GM12878 (cell line): ENCODE measurements at regions not wholly inside any gene's neighbourhood (a gene's known extent, or its start where the extent isn't known, plus 50 kb on each side); places are given as distances from the start of the nearest gene placed in this dataset.

Experiments
- ATAC-seq: fragments of 200-7000 bp; cut with Tn5 transposase; 3 replicates; pipeline ENCODE4 v1.9.1; 2020; ENCODE audit warnings: mild to moderate bottlenecking, moderate library complexity
- BruUV-seq: library from RNA; stranded (reverse); fragments of 400-500 nt; replicated peaks from 2 replicates; lab custom pipeline; 2021; lab: Mats Ljungman, UMichigan
- CTCF ChIA-PET: fragments of 300-600 bp; sonication (Branson Sonifier 250); formaldehyde crosslinking; extraction: SDS; loops from one replicate; lab custom pipeline; 2021; ENCODE audit warnings: inconsistent platforms; lab: Yijun Ruan, JAX
- POLR2A ChIA-PET: fragments of 350-600 bp; formaldehyde crosslinking; extraction: SDS; loops from one replicate; lab custom pipeline; 2021; ENCODE audit warnings: inconsistent platforms; lab: Charles Lee
- RAD21 ChIA-PET: fragments of 300-600 bp; sonication (Branson Sonifier 250); formaldehyde crosslinking; loops from one replicate; lab custom pipeline; 2023; ENCODE audit warnings: antibody characterized with exemption; ENCODE audit not compliant: unreplicated experiment; lab: Charles Lee
- SMC1A ChIA-PET: fragments of 300-600 bp; sonication (Branson Sonifier 250); formaldehyde crosslinking; loops from one replicate; lab custom pipeline; 2023; ENCODE audit not compliant: unreplicated experiment, uncharacterized antibody; lab: Charles Lee
- DNase-seq: peaks from one replicate; pipeline ENCODE4 v3.0.0-alpha.2; 2011; ENCODE audit warnings: low read depth, low spot score
- FAIRE-seq: peaks from 3 replicates; lab custom pipeline; 2011; peaks lifted over from hg19 to GRCh38; lab: Jason Lieb, UNC
- H2AFZ ChIP-seq: 2 replicates; pipeline ENCODE4 v1.6.0; 2011; ENCODE audit warnings: low read depth, low read length, control low read depth; ENCODE audit not compliant: control insufficient read depth
- H3K27ac ChIP-seq: 2 replicates; pipeline ENCODE4 v1.5.1; 2011; ENCODE audit warnings: control low read depth; ENCODE audit not compliant: control insufficient read depth, insufficient read depth
- H3K27me3 ChIP-seq, 2 experiments: replicated peaks in 1 of 2; 2 replicates each; pipeline versions ENCODE4 v1.6.0 to v1.6.1; 2011; ENCODE audit warnings: low read length in 1 of 2; ENCODE audit not compliant: control insufficient read depth in 2 of 2, insufficient read depth in 2 of 2
- H3K36me3 ChIP-seq, 2 experiments: 2 replicates each; pipeline ENCODE4 v1.5.1; 2011; ENCODE audit warnings: low read length in 1 of 2; ENCODE audit not compliant: control insufficient read depth in 2 of 2, insufficient read depth in 2 of 2
- H3K4me1 ChIP-seq: 2 replicates; pipeline ENCODE4 v1.6.1; 2011; ENCODE audit warnings: mild to moderate bottlenecking, low read length, moderate library complexity, mixed read lengths; ENCODE audit not compliant: control insufficient read depth, insufficient read depth
- H3K4me2 ChIP-seq: 2 replicates; pipeline ENCODE4 v1.6.0; 2011; ENCODE audit warnings: control low read depth; ENCODE audit not compliant: control insufficient read depth, insufficient read depth
- H3K4me3 ChIP-seq: fragments of 200-600 bp; sonication (generic); 2 replicates; pipeline ENCODE4 v1.5.1; 2016
- H3K79me2 ChIP-seq: 2 replicates; pipeline ENCODE4 v1.6.0; 2011; ENCODE audit warnings: low read length; ENCODE audit not compliant: control insufficient read depth, insufficient read depth
- H3K9ac ChIP-seq: 2 replicates; pipeline ENCODE4 v1.8.0; 2011; ENCODE audit warnings: low read length, control low read depth, mixed read lengths; ENCODE audit not compliant: control insufficient read depth, insufficient read depth
- H3K9me3 ChIP-seq: replicated peaks from 3 replicates; pipeline ENCODE4 v1.5.1; 2011; ENCODE audit warnings: mild to moderate bottlenecking, low read length; ENCODE audit not compliant: control insufficient read depth, insufficient read depth
- H4K20me1 ChIP-seq: 2 replicates; pipeline ENCODE4 v1.6.0; 2011; ENCODE audit not compliant: control insufficient read depth, insufficient read depth
- BHLHE40 ChIP-seq, 2 experiments: fragments of 450-650 bp in 1 of 2; IDR thresholded peaks; 2 replicates each; pipeline ENCODE4 v1.6.1; 2011 to 2017; ENCODE audit warnings: low read depth in 2 of 2, borderline replicate concordance in 1 of 2, improper control_type of control experiment in 1 of 2, low read length in 1 of 2, mild to moderate bottlenecking in 1 of 2
- ETV6 ChIP-seq, 2 experiments: fragments of 450-650 bp in 1 of 2; IDR thresholded peaks in 1 of 2; conservative IDR thresholded peaks in 1 of 2; 2 replicates each; pipeline ENCODE4 v1.6.1; 2014; ENCODE audit warnings: antibody characterized with exemption in 1 of 2, borderline replicate concordance in 1 of 2, low read depth in 1 of 2, mild to moderate bottlenecking in 1 of 2, moderate library complexity in 1 of 2
- GABPA ChIP-seq: IDR thresholded peaks from 2 replicates; pipeline ENCODE4 v1.6.1; 2014; ENCODE audit warnings: antibody characterized with exemption, low read depth, mild to moderate bottlenecking, inconsistent platforms
- HDAC2 ChIP-seq: fragments of 200-600 bp; sonication (generic); IDR thresholded peaks from 2 replicates; pipeline ENCODE4 v1.6.1; 2017
- KDM1A ChIP-seq: fragments of 200-600 bp; sonication (generic); IDR thresholded peaks from 2 replicates; pipeline ENCODE4 v1.6.1; 2016; ENCODE audit warnings: borderline replicate concordance
- KLF5 ChIP-seq: fragments of 450-650 bp; IDR thresholded peaks from 2 replicates; pipeline ENCODE4 v1.6.1; 2014; ENCODE audit warnings: mild to moderate bottlenecking; ENCODE audit not compliant: partially characterized antibody
- MXI1 ChIP-seq: fragments of 150-350 bp; IDR thresholded peaks from 2 replicates; pipeline ENCODE4 v1.6.1; 2011; ENCODE audit warnings: low read depth, mild to moderate bottlenecking, inconsistent platforms, low read length, improper control_type of control experiment
- NFIC ChIP-seq: IDR thresholded peaks from 2 replicates; pipeline ENCODE4 v1.6.1; 2012; ENCODE audit warnings: low read depth, mild to moderate bottlenecking, inconsistent platforms, low read length, moderate library complexity
- NR2C2 ChIP-seq: IDR thresholded peaks from 2 replicates; pipeline ENCODE4 v1.6.1; 2011; ENCODE audit warnings: borderline replicate concordance, low read depth; ENCODE audit not compliant: control insufficient read depth, insufficient read length
- RAD51 ChIP-seq: fragments of 450-650 bp; IDR thresholded peaks from 2 replicates; pipeline ENCODE4 v1.6.1; 2016; ENCODE audit warnings: moderate library complexity, mild to moderate bottlenecking, inconsistent platforms
- RCOR1 ChIP-seq: conservative IDR thresholded peaks from 2 replicates; pipeline ENCODE4 v1.6.1; 2012; ENCODE audit warnings: low read depth, low read length, improper control_type of control experiment
- SRF ChIP-seq, 2 experiments: IDR thresholded peaks; 2 replicates each; pipeline ENCODE4 v1.6.1; 2011; ENCODE audit warnings: low read depth in 2 of 2, low read length in 2 of 2, mild to moderate bottlenecking in 1 of 2, moderate library complexity in 1 of 2
- WGBS: methylation state at CpG from one replicate; pipeline ENCODE4 v1.1.6; 2016; ENCODE audit warnings: low lambda C conversion rate; ENCODE audit not compliant: insufficient replicate concordance, insufficient coverage; ENCODE audit errors: missing lambda C conversion rate; 5-methylcytosine and 5-hydroxymethylcytosine counted together
- in situ Hi-C: fragments of 300-500 bp; cut with MboI; formaldehyde crosslinking; loops from 9 replicates; pipeline ENCODE4 v1.14.3; 2018; ENCODE audit warnings: mixed read lengths
- intact Hi-C: fragments of 100-400 bp; cut with micrococcal nuclease; formaldehyde crosslinking; loops from one replicate; pipeline ENCODE4 v1.14.2; 2022; ENCODE audit not compliant: unreplicated experiment
- TF ChIP-seq, protein P1 (sequence below): fragments of 450-650 bp; IDR thresholded peaks from 2 replicates; pipeline ENCODE4 v1.6.1; 2017; ENCODE audit warnings: antibody characterized with exemption, mild to moderate bottlenecking, moderate library complexity
- TF ChIP-seq, protein P2 (sequence below): fragments of 450-650 bp; IDR thresholded peaks from 2 replicates; pipeline ENCODE4 v1.6.1; 2017; ENCODE audit warnings: mild to moderate bottlenecking, moderate library complexity

DNA sequence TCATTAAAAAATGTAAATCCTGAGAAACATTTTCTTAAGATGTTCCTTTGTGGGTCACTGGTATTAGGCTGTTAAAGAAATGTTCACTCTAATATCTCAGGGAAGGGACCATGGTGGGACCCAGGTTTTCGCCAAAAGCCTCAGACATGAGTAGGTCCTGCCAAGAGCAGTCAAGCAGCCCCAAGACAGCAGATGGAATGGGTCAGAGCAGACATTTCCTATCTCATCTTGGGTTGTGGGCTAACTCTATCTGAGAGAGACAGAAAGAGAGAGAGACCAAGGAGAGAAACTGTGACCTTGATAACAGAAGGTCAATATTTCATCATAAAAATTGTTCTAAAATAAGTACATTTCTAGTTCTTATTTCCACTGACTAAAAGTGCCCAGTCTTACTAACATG lies 661.7 kb downstream of the TSN start:
- CTCF ChIA-PET, result no interaction called here

More for the DNA sequence above, 661.7 kb downstream of the TSN start:
- Histone ChIP-seq H3K27ac (no peak overlapping the region), H4K20me1 (no peaks in the 10 kb centered on the region), H3K9ac (no peak overlapping the region), H3K79me2 (no peaks in the 10 kb centered on the region), H2AFZ (no peak overlapping the region), H3K27me3 (no peaks in the 10 kb centered on the region), H3K36me3 (no peaks in the 10 kb centered on the region), H3K4me1 (no peaks in the 10 kb centered on the region), H3K4me3 (no peak overlapping the region), H3K9me3 (no peaks in the 10 kb centered on the region), H3K4me2 (no peak overlapping the region)
- SMC1A ChIA-PET, result interaction anchor here (0.6 to 0.7 kb wide), 2 partner anchors 30 to 117 kb away, joined by 3 read pairs; no protein-coding TSS in a partner anchor
- WGBS, result 19% methylated on average over 1 of the region's 1 CpG
- intact Hi-C loops (no loop called here), in situ Hi-C loops (no loop called here)
- RAD21 ChIA-PET, result no interaction called here
- TF ChIP-seq MXI1, result no peak
- TF ChIP-seq RAD51, result no peak
- TF ChIP-seq NR2C2, result no peak
- TF ChIP-seq BHLHE40 (IDR thresholded peaks at IDR 0.05; ENCODE audit: borderline replicate concordance in 1 of 2, low read depth in 2 of 2, low read length in 1 of 2), result no peak
- TF ChIP-seq, protein P1, sequence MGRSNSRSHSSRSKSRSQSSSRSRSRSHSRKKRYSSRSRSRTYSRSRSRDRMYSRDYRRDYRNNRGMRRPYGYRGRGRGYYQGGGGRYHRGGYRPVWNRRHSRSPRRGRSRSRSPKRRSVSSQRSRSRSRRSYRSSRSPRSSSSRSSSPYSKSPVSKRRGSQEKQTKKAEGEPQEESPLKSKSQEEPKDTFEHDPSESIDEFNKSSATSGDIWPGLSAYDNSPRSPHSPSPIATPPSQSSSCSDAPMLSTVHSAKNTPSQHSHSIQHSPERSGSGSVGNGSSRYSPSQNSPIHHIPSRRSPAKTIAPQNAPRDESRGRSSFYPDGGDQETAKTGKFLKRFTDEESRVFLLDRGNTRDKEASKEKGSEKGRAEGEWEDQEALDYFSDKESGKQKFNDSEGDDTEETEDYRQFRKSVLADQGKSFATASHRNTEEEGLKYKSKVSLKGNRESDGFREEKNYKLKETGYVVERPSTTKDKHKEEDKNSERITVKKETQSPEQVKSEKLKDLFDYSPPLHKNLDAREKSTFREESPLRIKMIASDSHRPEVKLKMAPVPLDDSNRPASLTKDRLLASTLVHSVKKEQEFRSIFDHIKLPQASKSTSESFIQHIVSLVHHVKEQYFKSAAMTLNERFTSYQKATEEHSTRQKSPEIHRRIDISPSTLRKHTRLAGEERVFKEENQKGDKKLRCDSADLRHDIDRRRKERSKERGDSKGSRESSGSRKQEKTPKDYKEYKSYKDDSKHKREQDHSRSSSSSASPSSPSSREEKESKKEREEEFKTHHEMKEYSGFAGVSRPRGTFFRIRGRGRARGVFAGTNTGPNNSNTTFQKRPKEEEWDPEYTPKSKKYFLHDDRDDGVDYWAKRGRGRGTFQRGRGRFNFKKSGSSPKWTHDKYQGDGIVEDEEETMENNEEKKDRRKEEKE, result no peak
- TF ChIP-seq, protein P2, sequence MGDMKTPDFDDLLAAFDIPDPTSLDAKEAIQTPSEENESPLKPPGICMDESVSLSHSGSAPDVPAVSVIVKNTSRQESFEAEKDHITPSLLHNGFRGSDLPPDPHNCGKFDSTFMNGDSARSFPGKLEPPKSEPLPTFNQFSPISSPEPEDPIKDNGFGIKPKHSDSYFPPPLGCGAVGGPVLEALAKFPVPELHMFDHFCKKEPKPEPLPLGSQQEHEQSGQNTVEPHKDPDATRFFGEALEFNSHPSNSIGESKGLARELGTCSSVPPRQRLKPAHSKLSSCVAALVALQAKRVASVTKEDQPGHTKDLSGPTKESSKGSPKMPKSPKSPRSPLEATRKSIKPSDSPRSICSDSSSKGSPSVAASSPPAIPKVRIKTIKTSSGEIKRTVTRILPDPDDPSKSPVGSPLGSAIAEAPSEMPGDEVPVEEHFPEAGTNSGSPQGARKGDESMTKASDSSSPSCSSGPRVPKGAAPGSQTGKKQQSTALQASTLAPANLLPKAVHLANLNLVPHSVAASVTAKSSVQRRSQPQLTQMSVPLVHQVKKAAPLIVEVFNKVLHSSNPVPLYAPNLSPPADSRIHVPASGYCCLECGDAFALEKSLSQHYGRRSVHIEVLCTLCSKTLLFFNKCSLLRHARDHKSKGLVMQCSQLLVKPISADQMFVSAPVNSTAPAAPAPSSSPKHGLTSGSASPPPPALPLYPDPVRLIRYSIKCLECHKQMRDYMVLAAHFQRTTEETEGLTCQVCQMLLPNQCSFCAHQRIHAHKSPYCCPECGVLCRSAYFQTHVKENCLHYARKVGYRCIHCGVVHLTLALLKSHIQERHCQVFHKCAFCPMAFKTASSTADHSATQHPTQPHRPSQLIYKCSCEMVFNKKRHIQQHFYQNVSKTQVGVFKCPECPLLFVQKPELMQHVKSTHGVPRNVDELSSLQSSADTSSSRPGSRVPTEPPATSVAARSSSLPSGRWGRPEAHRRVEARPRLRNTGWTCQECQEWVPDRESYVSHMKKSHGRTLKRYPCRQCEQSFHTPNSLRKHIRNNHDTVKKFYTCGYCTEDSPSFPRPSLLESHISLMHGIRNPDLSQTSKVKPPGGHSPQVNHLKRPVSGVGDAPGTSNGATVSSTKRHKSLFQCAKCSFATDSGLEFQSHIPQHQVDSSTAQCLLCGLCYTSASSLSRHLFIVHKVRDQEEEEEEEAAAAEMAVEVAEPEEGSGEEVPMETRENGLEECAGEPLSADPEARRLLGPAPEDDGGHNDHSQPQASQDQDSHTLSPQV, result no peak
- no peak for TF ChIP-seq KLF5
- TF ChIP-seq HDAC2, result no peak
- TF ChIP-seq GABPA, result no peak
- TF ChIP-seq SRF (IDR thresholded peaks at IDR 0.05; ENCODE audit: low read depth in 2 of 2, low read length in 2 of 2), result no peak
- TF ChIP-seq ETV6 (conservative IDR thresholded peaks at IDR 0.05 in 1 of 2, IDR thresholded peaks at IDR 0.05 in 1 of 2; ENCODE audit: borderline replicate concordance in 1 of 2, low read depth in 1 of 2), result no peak
- TF ChIP-seq RCOR1, result no peak
- TF ChIP-seq NFIC, result no peak
- TF ChIP-seq KDM1A, result no peak
- no TSS peak for BruUV-seq
- ATAC-seq (no peak), FAIRE-seq (no peak), DNase-seq (no peak)
- POLR2A ChIA-PET, result no interaction called here
